Astrocyte (in vitro differentiated cells and primary cell): ENCODE measurements at regions not wholly inside any gene's neighbourhood (a gene's known extent, or its start where the extent isn't known, plus 50 kb on each side); places are given as distances from the start of the nearest gene placed in this dataset.

Source experiments
- DNase-seq: peaks from one replicate; pipeline ENCODE4 v3.0.0-alpha.2; 2010; ENCODE audit warnings: low read depth
- FAIRE-seq: peaks from 2 replicates; lab custom pipeline; 2011; peaks lifted over from hg19 to GRCh38; lab: Jason Lieb, UNC
- H2AFZ ChIP-seq: 2 replicates; pipeline ENCODE4 v1.6.0; 2012; ENCODE audit warnings: low read depth, low read length, inconsistent platforms
- H3K27ac ChIP-seq: 2 replicates; pipeline ENCODE4 v1.5.1; 2011; ENCODE audit warnings: low read depth, low read length, inconsistent platforms
- H3K27me3 ChIP-seq: 2 replicates; pipeline ENCODE4 v1.6.0; 2011; ENCODE audit warnings: low read length, inconsistent platforms; ENCODE audit not compliant: insufficient read depth
- H3K36me3 ChIP-seq: 2 replicates; pipeline ENCODE4 v1.5.1; 2011; ENCODE audit warnings: low read length, inconsistent platforms; ENCODE audit not compliant: insufficient read depth
- H3K4me1 ChIP-seq: 2 replicates; pipeline ENCODE4 v1.5.1; 2011; ENCODE audit warnings: low read length, inconsistent platforms; ENCODE audit not compliant: insufficient read depth
- H3K4me2 ChIP-seq: 2 replicates; pipeline ENCODE4 v1.6.0; 2012; ENCODE audit warnings: low read length, inconsistent platforms
- H3K4me3 ChIP-seq: 2 replicates; pipeline ENCODE4 v1.5.1; 2011; ENCODE audit warnings: low read depth, mild to moderate bottlenecking, low read length, inconsistent platforms; ENCODE audit not compliant: insufficient read depth
- H3K79me2 ChIP-seq: 2 replicates; pipeline ENCODE4 v1.6.0; 2012; ENCODE audit warnings: mild to moderate bottlenecking, low read length, inconsistent platforms; ENCODE audit not compliant: insufficient read depth
- H3K9ac ChIP-seq: 2 replicates; pipeline ENCODE4 v1.6.0; 2012; ENCODE audit warnings: mild to moderate bottlenecking, low read length, inconsistent platforms
- H3K9me3 ChIP-seq: 2 replicates; pipeline ENCODE4 v1.5.1; 2012; ENCODE audit warnings: low read depth, mild to moderate bottlenecking, low read length, inconsistent platforms; ENCODE audit not compliant: insufficient read depth
- H4K20me1 ChIP-seq: 2 replicates; pipeline ENCODE4 v1.6.0; 2012; ENCODE audit warnings: low read length, inconsistent platforms; ENCODE audit not compliant: insufficient read depth
- H3K27ac Mint-ChIP-seq: one replicate; pipeline ENCODE4 v1.8.0; 2021; ENCODE audit warnings: mild to moderate bottlenecking, mixed read lengths; ENCODE audit not compliant: unreplicated experiment
- H3K27me3 Mint-ChIP-seq: one replicate; pipeline ENCODE4 v1.8.0; 2021; ENCODE audit warnings: low read depth, mixed read lengths; ENCODE audit not compliant: unreplicated experiment
- H3K36me3 Mint-ChIP-seq: one replicate; pipeline ENCODE4 v1.8.0; 2021; ENCODE audit warnings: low read depth, mixed read lengths; ENCODE audit not compliant: unreplicated experiment
- H3K4me1 Mint-ChIP-seq: one replicate; pipeline ENCODE4 v1.8.0; 2021; ENCODE audit warnings: low read depth, mixed read lengths; ENCODE audit not compliant: unreplicated experiment
- H3K4me3 Mint-ChIP-seq: one replicate; pipeline ENCODE4 v1.8.0; 2021; ENCODE audit warnings: mild to moderate bottlenecking, moderate library complexity, mixed read lengths; ENCODE audit not compliant: unreplicated experiment
- H3K9me3 Mint-ChIP-seq: one replicate; pipeline ENCODE4 v1.8.0; 2021; ENCODE audit warnings: mild to moderate bottlenecking, mixed read lengths; ENCODE audit not compliant: unreplicated experiment
- EZH2 ChIP-seq: IDR thresholded peaks from 2 replicates; pipeline ENCODE4 v1.6.1; 2012; ENCODE audit warnings: mild to moderate bottlenecking, low read length, inconsistent platforms; ENCODE audit not compliant: insufficient read depth
- TF ChIP-seq, protein P1 (sequence below): IDR thresholded peaks from 2 replicates; pipeline ENCODE4 v1.5.1; 2011; ENCODE audit warnings: low read depth, mild to moderate bottlenecking, inconsistent platforms, low read length, moderate library complexity; ENCODE audit not compliant: insufficient read depth

DNA sequence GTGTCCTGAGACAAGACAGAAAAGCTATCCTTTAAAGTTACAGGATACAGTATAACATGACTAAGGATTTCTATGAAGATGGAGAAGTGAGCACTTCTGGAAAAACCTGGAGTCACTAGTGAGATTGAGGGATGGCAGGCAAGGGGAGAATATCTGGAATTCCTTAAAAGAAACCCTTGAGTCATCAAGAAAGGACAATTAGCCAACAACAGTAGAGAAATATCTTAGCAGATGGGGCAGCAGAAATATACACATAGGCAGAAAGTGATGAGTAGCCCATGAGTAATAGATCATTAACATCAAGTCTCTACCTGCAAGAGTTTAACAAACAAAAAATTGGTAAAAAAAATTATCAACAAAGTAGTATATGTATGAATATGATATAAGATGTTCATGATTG lies 858.8 kb upstream of the FRG1 start:
- H3K27me3 ChIP-seq: no peaks in the 10 kb centered on the region
- peaks cover 4% of the 10 kb centered on the region for H3K4me1 Mint-ChIP-seq
- no peak overlapping the region for H3K27ac Mint-ChIP-seq
- no peaks in the 10 kb centered on the region for H3K36me3 ChIP-seq
- no peak overlapping the region for H3K27ac ChIP-seq
- H4K20me1 ChIP-seq: no peaks in the 10 kb centered on the region
- TF ChIP-seq, protein P1, sequence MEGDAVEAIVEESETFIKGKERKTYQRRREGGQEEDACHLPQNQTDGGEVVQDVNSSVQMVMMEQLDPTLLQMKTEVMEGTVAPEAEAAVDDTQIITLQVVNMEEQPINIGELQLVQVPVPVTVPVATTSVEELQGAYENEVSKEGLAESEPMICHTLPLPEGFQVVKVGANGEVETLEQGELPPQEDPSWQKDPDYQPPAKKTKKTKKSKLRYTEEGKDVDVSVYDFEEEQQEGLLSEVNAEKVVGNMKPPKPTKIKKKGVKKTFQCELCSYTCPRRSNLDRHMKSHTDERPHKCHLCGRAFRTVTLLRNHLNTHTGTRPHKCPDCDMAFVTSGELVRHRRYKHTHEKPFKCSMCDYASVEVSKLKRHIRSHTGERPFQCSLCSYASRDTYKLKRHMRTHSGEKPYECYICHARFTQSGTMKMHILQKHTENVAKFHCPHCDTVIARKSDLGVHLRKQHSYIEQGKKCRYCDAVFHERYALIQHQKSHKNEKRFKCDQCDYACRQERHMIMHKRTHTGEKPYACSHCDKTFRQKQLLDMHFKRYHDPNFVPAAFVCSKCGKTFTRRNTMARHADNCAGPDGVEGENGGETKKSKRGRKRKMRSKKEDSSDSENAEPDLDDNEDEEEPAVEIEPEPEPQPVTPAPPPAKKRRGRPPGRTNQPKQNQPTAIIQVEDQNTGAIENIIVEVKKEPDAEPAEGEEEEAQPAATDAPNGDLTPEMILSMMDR: no peak
- TF ChIP-seq EZH2: no peak
- DNase-seq (no peak), FAIRE-seq (no peak)
- H3K4me3 ChIP-seq: no peak overlapping the region
- H3K4me3 Mint-ChIP-seq: no peak overlapping the region
- H3K36me3 Mint-ChIP-seq: no peaks in the 10 kb centered on the region
- H3K9me3 Mint-ChIP-seq: no peaks in the 10 kb centered on the region
- H3K9ac ChIP-seq: no peak overlapping the region
- no peak overlapping the region for H2AFZ ChIP-seq
- H3K27me3 Mint-ChIP-seq: no peaks in the 10 kb centered on the region
- no peaks in the 10 kb centered on the region for H3K79me2 ChIP-seq
- no peak overlapping the region for H3K4me2 ChIP-seq
- no peaks in the 10 kb centered on the region for H3K9me3 ChIP-seq
- no peaks in the 10 kb centered on the region for H3K4me1 ChIP-seq

DNA sequence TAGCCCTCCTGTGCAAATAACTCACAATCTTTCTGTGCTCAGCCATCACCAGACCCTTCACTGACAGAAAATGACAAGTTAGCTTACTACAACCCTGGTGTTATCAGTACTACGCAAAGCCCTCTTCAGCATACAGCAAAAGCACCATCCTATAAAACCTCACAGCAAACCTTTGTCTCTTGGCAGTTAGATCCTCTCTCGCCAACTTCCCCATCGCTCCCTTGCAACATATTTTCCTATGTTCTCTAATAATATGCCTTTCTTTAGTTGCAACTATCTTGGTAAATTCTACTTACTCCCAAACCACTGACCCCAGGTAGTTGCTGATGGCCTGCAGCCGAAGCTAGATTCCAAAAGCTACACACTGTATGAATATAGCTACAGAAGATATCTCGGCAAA lies 856.9 kb upstream of the FRG1 start:
- DNase-seq (no peak), FAIRE-seq (no peak)
- Histone ChIP-seq H3K4me1 (no peaks in the 10 kb centered on the region), H3K79me2 (no peaks in the 10 kb centered on the region), H4K20me1 (no peaks in the 10 kb centered on the region), H2AFZ (no peak overlapping the region), H3K9ac (no peak overlapping the region), H3K9me3 (peaks cover 4% of the 10 kb centered on the region), H3K4me3 (no peak overlapping the region), H3K36me3 (no peaks in the 10 kb centered on the region), H3K27me3 (no peaks in the 10 kb centered on the region), H3K4me2 (no peak overlapping the region), H3K27ac (no peak overlapping the region)
- H3K27ac Mint-ChIP-seq: no peak overlapping the region
- TF ChIP-seq EZH2: no peak
- TF ChIP-seq, protein P1: no peak
- peaks cover 4% of the 10 kb centered on the region for H3K4me1 Mint-ChIP-seq
- no peaks in the 10 kb centered on the region for H3K27me3 Mint-ChIP-seq
- H3K36me3 Mint-ChIP-seq: no peaks in the 10 kb centered on the region
- no peaks in the 10 kb centered on the region for H3K9me3 Mint-ChIP-seq
- no peak overlapping the region for H3K4me3 Mint-ChIP-seq

DNA sequence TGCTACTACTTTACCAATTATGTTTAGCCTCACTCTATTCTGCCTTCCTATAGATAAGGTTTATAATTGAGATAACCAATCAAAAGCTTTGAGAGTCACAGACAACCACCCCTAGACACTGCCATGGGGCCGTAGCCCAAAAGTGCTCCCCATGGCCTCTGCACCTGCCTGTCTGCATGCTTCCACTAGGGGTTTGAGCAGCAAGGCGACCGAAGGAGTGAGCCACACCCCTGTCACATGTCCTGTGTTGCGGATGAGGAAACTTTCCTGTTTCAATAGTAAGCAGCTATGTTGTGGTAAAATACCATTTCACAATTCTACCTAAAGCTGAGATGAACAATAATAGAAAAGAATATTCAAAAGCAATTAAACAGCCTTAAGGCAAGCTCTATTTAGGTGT lies 856.0 kb upstream of the FRG1 start:
- H3K4me3 Mint-ChIP-seq: no peak overlapping the region
- H4K20me1 ChIP-seq: no peaks in the 10 kb centered on the region
- peaks cover 4% of the 10 kb centered on the region for H3K9me3 ChIP-seq
- FAIRE-seq: no peak
- no peaks in the 10 kb centered on the region for H3K4me1 ChIP-seq
- no peak overlapping the region for H3K27ac Mint-ChIP-seq
- peaks cover 4% of the 10 kb centered on the region for H3K4me1 Mint-ChIP-seq
- no peaks in the 10 kb centered on the region for H3K27me3 Mint-ChIP-seq
- no peak for TF ChIP-seq EZH2
- TF ChIP-seq, protein P1: no peak
- no peak overlapping the region for H3K9ac ChIP-seq
- no peak overlapping the region for H3K27ac ChIP-seq
- no peak overlapping the region for H2AFZ ChIP-seq
- H3K27me3 ChIP-seq: no peaks in the 10 kb centered on the region
- H3K36me3 Mint-ChIP-seq: no peaks in the 10 kb centered on the region
- no peak overlapping the region for H3K4me3 ChIP-seq
- no peak overlapping the region for H3K4me2 ChIP-seq
- DNase-seq: no peak
- H3K36me3 ChIP-seq: no peaks in the 10 kb centered on the region
- no peaks in the 10 kb centered on the region for H3K79me2 ChIP-seq
- no peaks in the 10 kb centered on the region for H3K9me3 Mint-ChIP-seq
